HCT116 (cell line): ENCODE measurements at regions not wholly inside any gene's neighbourhood (a gene's known extent, or its start where the extent isn't known, plus 50 kb on each side); places are given as distances from the start of the nearest gene placed in this dataset.

ENCODE experiments used
- ATAC-seq: fragments of 200-7000 bp; cut with Tn5 transposase; 2 replicates; pipeline ENCODE4 v1.9.1; 2020; ENCODE audit warnings: mild to moderate bottlenecking, moderate library complexity
- BruUV-seq: library from RNA; stranded (reverse); fragments of 400-500 nt; replicated peaks from 2 replicates; lab custom pipeline; 2021; lab: Mats Ljungman, UMichigan
- CTCF ChIA-PET: fragments of 300-600 bp; sonication (Branson Sonifier 250); formaldehyde crosslinking; loops from one replicate; lab custom pipeline; 2021; ENCODE audit warnings: antibody characterized with exemption; lab: Charles Lee
- POLR2A ChIA-PET: fragments of 300-600, 350-600 bp; sonication (Branson Sonifier 250); formaldehyde crosslinking; loops from one replicate; lab custom pipeline; 2021; ENCODE audit warnings: antibody characterized with exemption; lab: Charles Lee
- RAD21 ChIA-PET, 2 experiments: fragments of 300-600 bp; sonication (Branson Sonifier 250); formaldehyde crosslinking; loops; one replicate each; lab custom pipeline; 2023; ENCODE audit warnings: low total read pairs in 2 of 2; ENCODE audit not compliant: uncharacterized antibody in 2 of 2, unreplicated experiment in 2 of 2, low non-redundant PET in 1 of 2; lab: Charles Lee
- DNase-seq: peaks from one replicate; pipeline ENCODE4 v3.0.0-alpha.2; 2010; ENCODE audit warnings: low read depth, low spot score
- H2AFZ ChIP-seq: fragments of 200-600 bp; shearing (Covaris generic), sonication (generic); 2 replicates; pipeline ENCODE4 v1.6.1; 2017; ENCODE audit warnings: low read depth, mixed run types, mixed read lengths, antibody characterized with exemption, low read length; ENCODE audit not compliant: poor library complexity, severe bottlenecking
- H3K27ac ChIP-seq: 2 replicates; pipeline ENCODE4 v1.5.1; 2012; ENCODE audit warnings: low read depth, low read length
- H3K27me3 ChIP-seq: fragments of 200-600 bp; sonication (generic); 2 replicates; pipeline ENCODE4 v1.6.1; 2016; ENCODE audit warnings: mixed run types, low read length, mixed read lengths; ENCODE audit not compliant: insufficient read depth
- H3K36me3 ChIP-seq, 2 experiments: fragments of 200-500 bp in 1 of 2; fragments of 200-600 bp in 1 of 2; sonication (Bioruptor generic) in 1 of 2; sonication (generic) in 1 of 2; 2 replicates each; pipeline versions ENCODE4 v1.5.1 to v1.6.1; 2014 to 2016; ENCODE audit warnings: low read length in 2 of 2, inconsistent platforms in 1 of 2, mixed read lengths in 1 of 2, mixed run types in 1 of 2; ENCODE audit not compliant: insufficient read depth in 2 of 2, control insufficient read depth in 1 of 2
- H3K4me1 ChIP-seq, 2 experiments: fragments of 200-600 bp in 1 of 2; sonication (generic) in 1 of 2; 2 replicates each; pipeline versions ENCODE4 v1.5.1 to v1.6.1; 2012 to 2017; ENCODE audit warnings: low read length in 2 of 2, inconsistent platforms in 1 of 2, mild to moderate bottlenecking in 1 of 2, mixed read lengths in 1 of 2, mixed run types in 1 of 2, moderate library complexity in 1 of 2; ENCODE audit not compliant: insufficient read depth in 2 of 2, control insufficient read depth in 1 of 2
- H3K4me2 ChIP-seq: fragments of 200-600 bp; sonication (generic); 2 replicates; pipeline ENCODE4 v1.6.1; 2017; ENCODE audit warnings: mixed run types, low read length, mixed read lengths
- H3K4me3 ChIP-seq, 2 experiments: fragments of 200-600 bp in 1 of 2; sonication (generic) in 1 of 2; replicated peaks in 1 of 2; 2 replicates each; pipeline ENCODE4 v1.5.1; 2011 to 2016; ENCODE audit warnings: low read length in 2 of 2, control low read depth in 1 of 2, low read depth in 1 of 2, mild to moderate bottlenecking in 1 of 2, mixed read lengths in 1 of 2, mixed run types in 1 of 2
- H3K79me2 ChIP-seq: fragments of 200-600 bp; sonication (generic); 2 replicates; pipeline ENCODE4 v1.6.1; 2017; ENCODE audit warnings: mild to moderate bottlenecking, mixed run types, low read length, moderate library complexity, mixed read lengths; ENCODE audit not compliant: insufficient read depth
- H3K9ac ChIP-seq: fragments of 200-600 bp; sonication (generic); 2 replicates; pipeline ENCODE4 v1.6.1; 2016; ENCODE audit warnings: low read length, mixed read lengths
- H3K9me2 ChIP-seq: fragments of 200-600 bp; sonication (generic), shearing (Covaris generic); 2 replicates; pipeline ENCODE4 v1.6.1; 2017; ENCODE audit warnings: mixed run types, mild to moderate bottlenecking, moderate library complexity; ENCODE audit not compliant: insufficient read depth
- H3K9me3 ChIP-seq, 2 experiments: fragments of 200-500 bp in 1 of 2; fragments of 200-600 bp in 1 of 2; sonication (Bioruptor generic) in 1 of 2; sonication (generic) in 1 of 2; 2 replicates each; pipeline ENCODE4 v1.6.1; 2014 to 2017; ENCODE audit warnings: low read length in 2 of 2, mixed read lengths in 2 of 2, inconsistent platforms in 1 of 2, low read depth in 1 of 2, mild to moderate bottlenecking in 1 of 2, mixed run types in 1 of 2, moderate library complexity in 1 of 2; ENCODE audit not compliant: control insufficient read depth in 1 of 2, insufficient read depth in 1 of 2
- H4K20me1 ChIP-seq: fragments of 200-600 bp; sonication (generic), shearing (Covaris generic); 2 replicates; pipeline ENCODE4 v1.6.1; 2017; ENCODE audit warnings: mixed run types, mild to moderate bottlenecking, moderate library complexity; ENCODE audit not compliant: insufficient read depth
- CBX3 ChIP-seq: IDR thresholded peaks from 2 replicates; pipeline ENCODE4 v1.6.1; 2012; ENCODE audit warnings: low read depth
- CEBPB ChIP-seq: IDR thresholded peaks from 2 replicates; pipeline ENCODE4 v1.6.1; 2012; ENCODE audit warnings: low read depth
- EGR1 ChIP-seq: IDR thresholded peaks from 2 replicates; pipeline ENCODE4 v1.6.1; 2012; ENCODE audit warnings: low read depth
- ELF1 ChIP-seq: IDR thresholded peaks from 2 replicates; pipeline ENCODE4 v1.6.1; 2012; ENCODE audit warnings: low read depth, borderline replicate concordance
- EZH2 ChIP-seq: fragments of 200-600 bp; sonication (generic); IDR thresholded peaks from 2 replicates; pipeline ENCODE4 v1.6.1; 2017; ENCODE audit warnings: antibody characterized with exemption, mixed run types
- FOSL1 ChIP-seq: IDR thresholded peaks from 2 replicates; pipeline ENCODE4 v1.6.1; 2012; ENCODE audit warnings: low read depth
- JUND ChIP-seq: IDR thresholded peaks from 2 replicates; pipeline ENCODE4 v1.6.1; 2012
- POLR2A ChIP-seq: IDR thresholded peaks from 2 replicates; pipeline ENCODE4 v1.7.0; 2011; ENCODE audit warnings: borderline replicate concordance; ENCODE audit not compliant: insufficient read depth, insufficient read length; ENCODE audit errors: extremely low read depth
- RAD21 ChIP-seq: IDR thresholded peaks from 2 replicates; pipeline ENCODE4 v1.6.1; 2012; ENCODE audit warnings: low read depth, mild to moderate bottlenecking
- SIN3A ChIP-seq: IDR thresholded peaks from 2 replicates; pipeline ENCODE4 v1.6.1; 2012; ENCODE audit warnings: low read depth
- SP1 ChIP-seq: IDR thresholded peaks from 2 replicates; pipeline ENCODE4 v1.6.1; 2012; ENCODE audit warnings: low read depth
- TCF7L2 ChIP-seq: IDR thresholded peaks from 2 replicates; pipeline ENCODE4 v1.7.0; 2011; ENCODE audit warnings: borderline replicate concordance, inconsistent platforms; ENCODE audit not compliant: insufficient read depth, insufficient read length; ENCODE audit errors: extremely low read depth
- ZBTB33 ChIP-seq: IDR thresholded peaks from 2 replicates; pipeline ENCODE4 v1.6.1; 2011; ENCODE audit warnings: mild to moderate bottlenecking, low read length, moderate library complexity; ENCODE audit not compliant: insufficient replicate concordance; ENCODE audit errors: extremely low read depth
- ZNF274 ChIP-seq: fragments of 200-500 bp; sonication (Bioruptor generic); IDR thresholded peaks from 2 replicates; pipeline ENCODE4 v1.6.1; 2014; ENCODE audit warnings: mild to moderate bottlenecking, low read depth, low read length, inconsistent platforms
- intact Hi-C: fragments of 100-400 bp; cut with micrococcal nuclease; formaldehyde crosslinking; loops from 2 replicates; pipeline ENCODE4 v1.10.0; 2022
- TF ChIP-seq, protein P1 (sequence below), 3 experiments: fragments of 200-600 bp in 1 of 3; sonication (generic) in 1 of 3; IDR thresholded peaks in 2 of 3; conservative IDR thresholded peaks in 1 of 3; 2 replicates each; pipeline ENCODE4 v1.5.1; 2012 to 2017; ENCODE audit warnings: low read depth in 2 of 3, low read length in 2 of 3, antibody characterized with exemption in 1 of 3, borderline replicate concordance in 1 of 3, control low read depth in 1 of 3, mild to moderate bottlenecking in 1 of 3, mixed read lengths in 1 of 3, mixed run types in 1 of 3, moderate library complexity in 1 of 3; ENCODE audit not compliant: insufficient read depth in 1 of 3
- TF ChIP-seq, protein P2 (sequence below): IDR thresholded peaks from 2 replicates; pipeline ENCODE4 v1.6.1; 2012

DNA sequence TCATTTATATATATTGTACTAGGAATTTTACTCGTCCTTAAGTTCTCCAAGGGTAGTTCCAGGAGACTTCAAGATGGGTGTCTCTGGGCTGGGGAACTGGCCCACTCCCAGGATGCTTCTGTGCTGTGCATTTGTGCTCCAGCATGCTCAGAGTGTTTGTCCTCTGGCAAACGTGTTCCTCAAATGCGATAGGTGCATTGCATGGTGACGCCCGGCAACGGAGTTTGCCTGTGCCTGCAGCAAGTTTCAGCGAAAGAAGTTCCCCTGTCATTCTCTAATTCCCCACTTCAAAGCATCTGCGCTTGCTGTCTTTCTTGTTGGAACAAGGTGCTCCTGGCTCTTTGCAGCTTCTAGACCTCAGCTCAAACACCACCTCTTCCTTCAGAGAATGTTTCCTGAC lies 465.1 kb downstream of the GALR1 start:
- RAD21 ChIA-PET: no interaction called here
- Histone ChIP-seq H3K9ac (no peak overlapping the region), H3K27me3 (no peaks in the 10 kb centered on the region), H3K9me3 (no peaks in the 10 kb centered on the region; a peak in 2 of 4 replicates), H3K4me2 (no peak overlapping the region)
- no peak for DNase-seq
- TF ChIP-seq CBX3 (no peak), CEBPB (no peak), SP1 (no peak), ZNF274 (no peak), JUND (no peak), SIN3A (no peak), ELF1 (no peak), POLR2A (no peak), TCF7L2 (no peak), EZH2 (no peak), ZBTB33 (no peak), FOSL1 (no peak), RAD21 (no peak), EGR1 (no peak)
- TF ChIP-seq, protein P1, sequence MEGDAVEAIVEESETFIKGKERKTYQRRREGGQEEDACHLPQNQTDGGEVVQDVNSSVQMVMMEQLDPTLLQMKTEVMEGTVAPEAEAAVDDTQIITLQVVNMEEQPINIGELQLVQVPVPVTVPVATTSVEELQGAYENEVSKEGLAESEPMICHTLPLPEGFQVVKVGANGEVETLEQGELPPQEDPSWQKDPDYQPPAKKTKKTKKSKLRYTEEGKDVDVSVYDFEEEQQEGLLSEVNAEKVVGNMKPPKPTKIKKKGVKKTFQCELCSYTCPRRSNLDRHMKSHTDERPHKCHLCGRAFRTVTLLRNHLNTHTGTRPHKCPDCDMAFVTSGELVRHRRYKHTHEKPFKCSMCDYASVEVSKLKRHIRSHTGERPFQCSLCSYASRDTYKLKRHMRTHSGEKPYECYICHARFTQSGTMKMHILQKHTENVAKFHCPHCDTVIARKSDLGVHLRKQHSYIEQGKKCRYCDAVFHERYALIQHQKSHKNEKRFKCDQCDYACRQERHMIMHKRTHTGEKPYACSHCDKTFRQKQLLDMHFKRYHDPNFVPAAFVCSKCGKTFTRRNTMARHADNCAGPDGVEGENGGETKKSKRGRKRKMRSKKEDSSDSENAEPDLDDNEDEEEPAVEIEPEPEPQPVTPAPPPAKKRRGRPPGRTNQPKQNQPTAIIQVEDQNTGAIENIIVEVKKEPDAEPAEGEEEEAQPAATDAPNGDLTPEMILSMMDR (IDR thresholded peaks at IDR 0.05 in 2 of 3, conservative IDR thresholded peaks at IDR 0.05 in 1 of 3; ENCODE audit: borderline replicate concordance in 1 of 3, insufficient read depth in 1 of 3, low read depth in 2 of 3, low read length in 2 of 3): no peak
- TF ChIP-seq, protein P2, sequence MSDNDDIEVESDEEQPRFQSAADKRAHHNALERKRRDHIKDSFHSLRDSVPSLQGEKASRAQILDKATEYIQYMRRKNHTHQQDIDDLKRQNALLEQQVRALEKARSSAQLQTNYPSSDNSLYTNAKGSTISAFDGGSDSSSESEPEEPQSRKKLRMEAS: no peak
- TF ChIP-seq, all 23 proteins: peak for 0
- no TSS peak for BruUV-seq
- H3K4me3 ChIP-seq: no peak overlapping the region
- H3K9me2 ChIP-seq: no peaks in the 10 kb centered on the region
- no peaks in the 10 kb centered on the region for H4K20me1 ChIP-seq
- no peaks in the 10 kb centered on the region for H3K4me1 ChIP-seq
- no peak for ATAC-seq
- no peak overlapping the region for H2AFZ ChIP-seq
- H3K27ac ChIP-seq: no peak overlapping the region
- no peaks in the 10 kb centered on the region for H3K36me3 ChIP-seq
- H3K79me2 ChIP-seq: no peaks in the 10 kb centered on the region
- ChIA-PET CTCF (no interaction called here), POLR2A (no interaction called here)
- intact Hi-C loops: no loop called here
